ENCODE measurements at regions not wholly inside any gene's neighbourhood (a gene's known extent, or its start where the extent isn't known, plus 50 kb on each side); places are given as distances from the start of the nearest gene placed in this dataset.

DNA sequence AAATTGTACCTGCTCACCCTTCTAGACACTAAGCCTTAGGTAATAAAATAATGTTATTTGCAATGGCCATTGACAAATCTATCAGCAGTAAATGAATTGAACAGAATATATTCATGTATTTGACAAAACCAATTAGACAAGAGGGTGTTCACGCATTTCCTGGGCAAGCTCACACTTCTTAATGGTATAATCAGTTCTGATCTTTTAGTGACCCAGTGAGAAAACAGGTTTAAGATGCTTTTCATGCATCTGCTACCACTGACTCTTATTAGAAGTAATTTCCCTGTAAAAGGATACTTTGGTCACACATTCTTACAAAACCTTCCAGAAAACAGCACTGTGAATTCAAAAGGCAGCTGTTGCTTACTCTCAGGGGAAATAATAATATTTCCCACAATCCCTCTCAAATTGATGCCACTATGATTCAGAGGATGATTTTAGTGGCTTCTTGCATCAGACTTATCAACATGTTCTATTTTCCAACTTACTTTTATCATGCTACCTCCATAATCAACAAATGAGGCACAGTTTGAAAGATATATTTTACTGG, 313.9 kb upstream of the NWD2 start:
- H3K36me3 ChIP-seq (replicated peaks; ENCODE audit: low read depth, low read length): no peaks in the 10 kb centered on the region
- H3K27me3 ChIP-seq (ENCODE audit: low read depth, low read length): no peaks in the 10 kb centered on the region
- no peak overlapping the region for H2AFZ ChIP-seq (ENCODE audit: low read depth, low read length)
- no peak overlapping the region for H3K4me2 ChIP-seq (ENCODE audit: low read length)
- no peak overlapping the region for H3K27ac ChIP-seq (ENCODE audit: low read length)
- H3K4me3 ChIP-seq (ENCODE audit: low read length): no peak overlapping the region
- TF ChIP-seq EZH2phosphoT487 (IDR thresholded peaks at IDR 0.05; ENCODE audit: low read depth): no peak
- TF ChIP-seq, protein P1, sequence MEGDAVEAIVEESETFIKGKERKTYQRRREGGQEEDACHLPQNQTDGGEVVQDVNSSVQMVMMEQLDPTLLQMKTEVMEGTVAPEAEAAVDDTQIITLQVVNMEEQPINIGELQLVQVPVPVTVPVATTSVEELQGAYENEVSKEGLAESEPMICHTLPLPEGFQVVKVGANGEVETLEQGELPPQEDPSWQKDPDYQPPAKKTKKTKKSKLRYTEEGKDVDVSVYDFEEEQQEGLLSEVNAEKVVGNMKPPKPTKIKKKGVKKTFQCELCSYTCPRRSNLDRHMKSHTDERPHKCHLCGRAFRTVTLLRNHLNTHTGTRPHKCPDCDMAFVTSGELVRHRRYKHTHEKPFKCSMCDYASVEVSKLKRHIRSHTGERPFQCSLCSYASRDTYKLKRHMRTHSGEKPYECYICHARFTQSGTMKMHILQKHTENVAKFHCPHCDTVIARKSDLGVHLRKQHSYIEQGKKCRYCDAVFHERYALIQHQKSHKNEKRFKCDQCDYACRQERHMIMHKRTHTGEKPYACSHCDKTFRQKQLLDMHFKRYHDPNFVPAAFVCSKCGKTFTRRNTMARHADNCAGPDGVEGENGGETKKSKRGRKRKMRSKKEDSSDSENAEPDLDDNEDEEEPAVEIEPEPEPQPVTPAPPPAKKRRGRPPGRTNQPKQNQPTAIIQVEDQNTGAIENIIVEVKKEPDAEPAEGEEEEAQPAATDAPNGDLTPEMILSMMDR (IDR thresholded peaks at IDR 0.05; ENCODE audit: low read depth, low read length): no peak
- no peaks in the 10 kb centered on the region for H3K79me2 ChIP-seq (ENCODE audit: low read length)
- H3K9me3 ChIP-seq (ENCODE audit: insufficient read depth, low read length): no peaks in the 10 kb centered on the region
- H3K4me1 ChIP-seq (ENCODE audit: low read length): no peaks in the 10 kb centered on the region
- H4K20me1 ChIP-seq (ENCODE audit: insufficient read depth, low read length): no peaks in the 10 kb centered on the region
- no peak overlapping the region for H3K9ac ChIP-seq (ENCODE audit: low read length)

DNA sequence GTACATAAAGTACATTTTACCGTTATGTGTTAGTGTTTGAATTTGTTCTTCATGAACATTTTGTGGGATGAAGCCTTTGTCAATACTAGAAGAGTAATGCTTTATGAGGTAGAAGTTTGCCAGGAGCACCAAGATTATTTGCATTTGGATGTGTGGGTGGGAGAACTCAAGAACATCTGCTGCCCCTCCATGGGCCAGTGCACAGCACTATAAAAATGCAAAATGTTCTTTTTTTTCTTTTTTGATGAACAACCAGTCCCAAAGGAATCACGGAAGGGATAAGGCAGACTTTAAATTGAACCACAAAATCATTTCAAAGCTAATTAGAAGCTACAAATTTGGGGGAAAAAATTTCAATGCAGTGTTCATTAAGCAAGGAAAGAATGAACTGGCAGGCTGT, 300.3 kb upstream of the NWD2 start:
- Histone ChIP-seq H3K4me2 (ENCODE audit: low read length) (no peak overlapping the region), H3K27ac (ENCODE audit: low read length) (no peak overlapping the region), H3K9me3 (ENCODE audit: insufficient read depth, low read length) (no peaks in the 10 kb centered on the region), H3K27me3 (ENCODE audit: low read depth, low read length) (no peaks in the 10 kb centered on the region), H3K9ac (ENCODE audit: low read length) (no peak overlapping the region), H4K20me1 (ENCODE audit: insufficient read depth, low read length) (no peaks in the 10 kb centered on the region), H3K79me2 (ENCODE audit: low read length) (no peaks in the 10 kb centered on the region), H3K4me3 (ENCODE audit: low read length) (no peak overlapping the region), H2AFZ (ENCODE audit: low read depth, low read length) (no peak overlapping the region), H3K36me3 (replicated peaks; ENCODE audit: low read depth, low read length) (no peaks in the 10 kb centered on the region), H3K4me1 (ENCODE audit: low read length) (no peaks in the 10 kb centered on the region)
- no peak for TF ChIP-seq EZH2phosphoT487 (IDR thresholded peaks at IDR 0.05; ENCODE audit: low read depth)
- TF ChIP-seq, protein P1 (IDR thresholded peaks at IDR 0.05; ENCODE audit: low read depth, low read length): no peak

DNA sequence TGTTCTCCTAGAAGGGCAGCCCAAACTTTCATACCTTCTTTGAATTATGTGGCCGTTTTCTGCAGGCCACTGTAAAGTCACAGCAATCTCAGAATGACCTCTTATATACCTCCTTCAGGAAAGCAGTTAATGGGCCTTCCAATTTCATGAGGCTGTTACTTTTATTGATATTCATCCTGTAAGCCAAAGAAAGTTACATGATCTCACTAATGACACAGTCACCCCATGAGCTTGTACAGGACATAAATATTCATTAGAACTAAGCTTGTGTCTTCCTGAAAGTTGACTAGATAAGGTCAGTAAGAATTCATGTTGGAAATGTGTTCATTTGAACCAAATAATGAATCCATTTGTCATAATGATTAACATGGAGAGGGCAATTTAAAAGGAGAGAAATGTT, 283.1 kb upstream of the NWD2 start:
- no peak for TF ChIP-seq EZH2phosphoT487 (IDR thresholded peaks at IDR 0.05; ENCODE audit: low read depth)
- TF ChIP-seq, protein P1 (IDR thresholded peaks at IDR 0.05; ENCODE audit: low read depth, low read length): no peak
- Histone ChIP-seq H3K27me3 (ENCODE audit: low read depth, low read length) (no peaks in the 10 kb centered on the region), H2AFZ (ENCODE audit: low read depth, low read length) (no peak overlapping the region), H3K79me2 (ENCODE audit: low read length) (no peaks in the 10 kb centered on the region), H3K9me3 (ENCODE audit: insufficient read depth, low read length) (no peaks in the 10 kb centered on the region), H3K4me3 (ENCODE audit: low read length) (no peak overlapping the region), H3K4me2 (ENCODE audit: low read length) (no peak overlapping the region), H3K9ac (ENCODE audit: low read length) (no peak overlapping the region), H3K27ac (ENCODE audit: low read length) (no peak overlapping the region), H3K4me1 (ENCODE audit: low read length) (no peaks in the 10 kb centered on the region), H3K36me3 (replicated peaks; ENCODE audit: low read depth, low read length) (no peaks in the 10 kb centered on the region), H4K20me1 (ENCODE audit: insufficient read depth, low read length) (no peaks in the 10 kb centered on the region)

DNA sequence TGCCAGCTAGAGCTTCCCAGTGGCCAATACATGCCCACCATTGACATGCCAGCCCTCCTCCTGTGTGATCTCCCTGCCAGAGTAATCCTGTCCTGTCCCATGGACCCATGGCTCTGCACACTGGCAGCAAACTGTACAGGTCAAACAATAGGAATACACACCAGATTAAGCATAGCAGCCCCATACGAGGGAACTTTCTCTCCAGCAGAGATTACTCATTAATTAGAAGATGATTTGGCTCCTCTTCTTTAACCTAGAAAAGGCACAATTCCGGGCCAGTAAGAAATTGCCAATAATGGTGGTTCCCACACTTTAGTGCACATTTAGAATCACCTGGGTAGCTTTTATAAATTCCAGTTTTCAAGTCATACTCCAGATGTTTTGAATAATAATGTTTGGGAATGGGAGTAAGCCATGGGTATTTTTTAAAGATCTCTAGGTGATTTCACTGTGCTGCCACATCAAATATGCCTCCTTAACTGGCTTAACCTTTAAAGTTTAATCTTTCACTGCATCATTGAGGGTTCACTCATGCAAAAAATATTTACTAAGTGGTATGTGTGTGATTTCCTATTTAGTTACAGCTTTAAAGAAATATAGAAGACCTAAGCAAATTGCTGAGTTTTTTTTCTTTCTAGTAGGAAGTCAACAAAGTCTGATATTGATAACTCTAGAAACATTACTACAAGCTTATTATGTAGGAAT, 277.6 kb upstream of the NWD2 start:
- H3K27ac ChIP-seq (ENCODE audit: low read length): no peak overlapping the region
- H3K36me3 ChIP-seq (replicated peaks; ENCODE audit: low read depth, low read length): no peaks in the 10 kb centered on the region
- H3K4me3 ChIP-seq (ENCODE audit: low read length): no peak overlapping the region
- TF ChIP-seq EZH2phosphoT487 (IDR thresholded peaks at IDR 0.05; ENCODE audit: low read depth): no peak
- TF ChIP-seq, protein P1 (IDR thresholded peaks at IDR 0.05; ENCODE audit: low read depth, low read length): no peak
- H4K20me1 ChIP-seq (ENCODE audit: insufficient read depth, low read length): no peaks in the 10 kb centered on the region
- no peaks in the 10 kb centered on the region for H3K27me3 ChIP-seq (ENCODE audit: low read depth, low read length)
- H3K9ac ChIP-seq (ENCODE audit: low read length): no peak overlapping the region
- H2AFZ ChIP-seq (ENCODE audit: low read depth, low read length): no peak overlapping the region
- no peak overlapping the region for H3K4me2 ChIP-seq (ENCODE audit: low read length)
- H3K9me3 ChIP-seq (ENCODE audit: insufficient read depth, low read length): no peaks in the 10 kb centered on the region
- no peaks in the 10 kb centered on the region for H3K79me2 ChIP-seq (ENCODE audit: low read length)
- H3K4me1 ChIP-seq (ENCODE audit: low read length): no peaks in the 10 kb centered on the region
